ENCODE measurements at regions not wholly inside any gene's neighbourhood (a gene's known extent, or its start where the extent isn't known, plus 50 kb on each side); places are given as distances from the start of the nearest gene placed in this dataset.

- no peak for DNase-seq
- no peaks in the 10 kb centered on the region for H3K27me3 Mint-ChIP-seq (ENCODE audit: low read depth)
These were observed 595.4 kb upstream of the RIOK2 start for GRCh38 chr5:97778451-97778850.

DNA sequence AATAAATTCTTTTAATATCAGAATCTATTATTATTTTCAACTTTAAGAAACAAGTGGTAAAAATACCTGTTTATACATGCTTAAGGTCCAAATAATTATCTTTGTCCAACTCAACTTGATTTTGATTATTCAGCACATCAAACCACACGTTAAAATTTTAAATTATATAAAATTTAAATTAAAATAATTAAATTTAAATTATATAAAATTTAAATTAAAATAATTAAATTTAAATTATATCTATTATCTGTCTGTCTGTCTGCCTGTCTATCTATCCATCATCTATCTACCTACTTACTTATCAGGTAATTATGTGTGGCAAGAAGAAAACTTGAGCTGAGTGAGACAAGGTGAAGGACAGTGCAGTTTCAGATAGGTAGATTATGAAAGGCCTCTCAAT is 605.3 kb upstream of the RIOK2 start:
- CTCF ChIA-PET: no interaction called here
- ATAC-seq (no peak), DNase-seq (no peak)
- Mint-ChIP-seq H3K27ac (no peak overlapping the region), H3K36me3 (ENCODE audit: low read depth) (no peaks in the 10 kb centered on the region), H3K4me1 (ENCODE audit: low read depth) (no peaks in the 10 kb centered on the region), H3K27me3 (ENCODE audit: low read depth) (no peaks in the 10 kb centered on the region), H3K4me3 (no peak overlapping the region), H3K9me3 (ENCODE audit: insufficient read depth) (no peaks in the 10 kb centered on the region)
- POLR2A ChIA-PET: no interaction called here

More at GRCh38 chr5:97778451-97778850, 595.4 kb upstream of the RIOK2 start:
- no peak for ATAC-seq
- ChIA-PET CTCF (no interaction called here), POLR2A (no interaction called here)
- Mint-ChIP-seq H3K4me1 (ENCODE audit: low read depth) (no peaks in the 10 kb centered on the region), H3K4me3 (no peak overlapping the region), H3K9me3 (ENCODE audit: insufficient read depth) (no peaks in the 10 kb centered on the region), H3K36me3 (ENCODE audit: low read depth) (no peaks in the 10 kb centered on the region), H3K27ac (no peak overlapping the region)

DNA sequence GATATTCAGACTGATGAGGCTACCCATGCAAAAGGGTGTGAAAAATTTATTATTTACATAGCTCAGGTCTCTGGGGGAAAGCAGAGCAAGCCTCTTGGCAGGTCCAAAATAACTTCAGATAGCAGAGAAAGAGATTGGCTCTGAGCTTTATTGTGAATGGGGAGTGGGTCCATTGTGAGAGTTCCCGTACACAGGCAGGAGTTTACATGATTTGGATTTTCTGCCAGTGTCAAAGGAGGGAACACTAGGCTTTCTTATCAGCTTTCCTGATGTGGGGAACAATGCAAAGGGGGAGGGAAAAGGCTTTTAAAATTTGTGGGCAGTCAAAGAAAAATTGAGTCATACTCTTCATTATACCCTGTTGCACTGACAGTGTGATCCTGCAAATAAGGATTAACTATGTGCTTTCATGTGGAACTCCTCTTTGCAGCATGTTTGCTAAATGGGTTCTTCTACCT is 615.0 kb upstream of the RIOK2 start:
- Mint-ChIP-seq H3K36me3 (ENCODE audit: low read depth) (no peaks in the 10 kb centered on the region), H3K27me3 (ENCODE audit: low read depth) (no peaks in the 10 kb centered on the region), H3K9me3 (ENCODE audit: insufficient read depth) (peaks cover 9% of the 10 kb centered on the region), H3K4me1 (ENCODE audit: low read depth) (no peaks in the 10 kb centered on the region), H3K4me3 (no peak overlapping the region), H3K27ac (no peak overlapping the region)
- no peak for DNase-seq
- ChIA-PET POLR2A (no interaction called here), CTCF (no interaction called here)
- ATAC-seq: no peak

GRCh38 chr5:97801461-97801860 is 618.4 kb upstream of the RIOK2 start:
- Mint-ChIP-seq H3K36me3 (ENCODE audit: low read depth) (no peaks in the 10 kb centered on the region), H3K9me3 (ENCODE audit: insufficient read depth) (peaks cover 20% of the 10 kb centered on the region), H3K27ac (no peak overlapping the region), H3K4me3 (no peak overlapping the region), H3K27me3 (ENCODE audit: low read depth) (no peaks in the 10 kb centered on the region), H3K4me1 (ENCODE audit: low read depth) (no peaks in the 10 kb centered on the region)
- no peak for ATAC-seq
- DNase-seq: no peak
- ChIA-PET CTCF (no interaction called here), POLR2A (no interaction called here)

GRCh38 chr5:97820138-97820537 is 637.1 kb upstream of the RIOK2 start:
- no peak for ATAC-seq
- no peak overlapping the region for H3K4me3 Mint-ChIP-seq
- H3K27ac Mint-ChIP-seq: no peak overlapping the region
- no peaks in the 10 kb centered on the region for H3K4me1 Mint-ChIP-seq (ENCODE audit: low read depth)
- no peaks in the 10 kb centered on the region for H3K9me3 Mint-ChIP-seq (ENCODE audit: insufficient read depth)
- no peaks in the 10 kb centered on the region for H3K27me3 Mint-ChIP-seq (ENCODE audit: low read depth)
- ChIA-PET POLR2A (no interaction called here), CTCF (no interaction called here)
- no peak for DNase-seq
- no peaks in the 10 kb centered on the region for H3K36me3 Mint-ChIP-seq (ENCODE audit: low read depth)

- no peaks in the 10 kb centered on the region for H3K9me3 Mint-ChIP-seq (ENCODE audit: insufficient read depth)
- CTCF ChIA-PET: no interaction called here
- POLR2A ChIA-PET: no interaction called here
- no peak for ATAC-seq
- no peaks in the 10 kb centered on the region for H3K27me3 Mint-ChIP-seq (ENCODE audit: low read depth)
- DNase-seq: no peak
- no peak overlapping the region for H3K4me3 Mint-ChIP-seq
- H3K27ac Mint-ChIP-seq: no peak overlapping the region
- no peaks in the 10 kb centered on the region for H3K4me1 Mint-ChIP-seq (ENCODE audit: low read depth)
- H3K36me3 Mint-ChIP-seq (ENCODE audit: low read depth): no peaks in the 10 kb centered on the region
These were observed 649.7 kb upstream of the RIOK2 start for GRCh38 chr5:97832645-97833296.

DNA sequence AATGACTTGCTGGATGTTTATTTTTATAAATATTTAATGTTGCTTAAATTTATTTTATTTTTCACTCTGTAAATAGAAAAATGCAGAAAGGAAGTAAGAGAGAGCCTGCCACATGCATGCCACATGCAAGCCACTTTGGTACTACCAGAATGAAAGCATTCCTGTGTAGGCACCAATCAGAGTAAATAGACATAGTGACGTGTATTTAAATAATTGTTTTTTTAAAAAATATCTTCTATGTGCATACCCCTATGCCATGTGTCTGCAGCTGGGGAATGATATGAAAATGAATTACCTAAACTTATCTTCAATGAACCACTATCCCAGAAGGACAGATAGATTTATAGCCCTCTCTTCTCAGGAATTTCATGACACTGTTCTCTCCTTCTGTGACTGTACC is 651.5 kb upstream of the RIOK2 start:
- H3K4me1 Mint-ChIP-seq (ENCODE audit: low read depth): peaks cover 4% of the 10 kb centered on the region
- no peaks in the 10 kb centered on the region for H3K36me3 Mint-ChIP-seq (ENCODE audit: low read depth)
- no peak for DNase-seq
- no peaks in the 10 kb centered on the region for H3K9me3 Mint-ChIP-seq (ENCODE audit: insufficient read depth)
- no peaks in the 10 kb centered on the region for H3K27me3 Mint-ChIP-seq (ENCODE audit: low read depth)
- ChIA-PET POLR2A (no interaction called here), CTCF (no interaction called here)
- H3K27ac Mint-ChIP-seq: no peak overlapping the region
- no peak overlapping the region for H3K4me3 Mint-ChIP-seq
- ATAC-seq: no peak

GRCh38 chr5:97835112-97835511 is 652.1 kb upstream of the RIOK2 start:
- Mint-ChIP-seq H3K36me3 (ENCODE audit: low read depth) (no peaks in the 10 kb centered on the region), H3K9me3 (ENCODE audit: insufficient read depth) (no peaks in the 10 kb centered on the region), H3K27me3 (ENCODE audit: low read depth) (no peaks in the 10 kb centered on the region), H3K27ac (no peak overlapping the region), H3K4me1 (ENCODE audit: low read depth) (peaks cover 4% of the 10 kb centered on the region), H3K4me3 (no peak overlapping the region)
- POLR2A ChIA-PET: no interaction called here
- CTCF ChIA-PET: no interaction called here
- DNase-seq (no peak), ATAC-seq (no peak)

GRCh38 chr5:97836816-97837215 is 653.8 kb upstream of the RIOK2 start:
- DNase-seq: no peak
- ATAC-seq: no peak
- Mint-ChIP-seq H3K9me3 (ENCODE audit: insufficient read depth) (no peaks in the 10 kb centered on the region), H3K4me1 (ENCODE audit: low read depth) (peaks cover 4% of the 10 kb centered on the region), H3K27me3 (ENCODE audit: low read depth) (no peaks in the 10 kb centered on the region), H3K36me3 (ENCODE audit: low read depth) (no peaks in the 10 kb centered on the region), H3K4me3 (no peak overlapping the region), H3K27ac (no peak overlapping the region)
- ChIA-PET CTCF (no interaction called here), POLR2A (no interaction called here)

DNA sequence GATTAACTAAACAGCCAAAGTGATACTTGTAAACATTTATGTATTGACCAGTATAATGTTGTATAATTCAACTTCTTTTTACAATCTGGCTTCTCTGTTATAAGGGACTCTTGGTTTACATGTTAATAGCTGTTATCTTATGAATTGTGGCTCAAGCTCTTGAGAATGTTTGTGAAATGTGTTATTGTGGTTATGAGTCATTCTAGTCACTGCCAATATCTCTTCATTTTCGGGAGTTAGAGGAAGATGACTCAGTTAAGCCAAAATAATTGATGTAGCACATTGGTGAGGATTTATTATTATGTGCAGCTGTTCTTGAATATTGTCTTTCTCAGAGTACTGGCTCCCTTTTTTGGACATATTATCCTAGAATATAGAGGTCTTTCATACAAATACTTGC is 655.2 kb upstream of the RIOK2 start:
- Mint-ChIP-seq H3K9me3 (ENCODE audit: insufficient read depth) (no peaks in the 10 kb centered on the region), H3K4me3 (no peak overlapping the region), H3K27me3 (ENCODE audit: low read depth) (no peaks in the 10 kb centered on the region), H3K4me1 (ENCODE audit: low read depth) (peaks cover 4% of the 10 kb centered on the region), H3K27ac (no peak overlapping the region), H3K36me3 (ENCODE audit: low read depth) (no peaks in the 10 kb centered on the region)
- ATAC-seq: no peak
- DNase-seq: no peak
- ChIA-PET POLR2A (no interaction called here), CTCF (no interaction called here)

GRCh38 chr5:97839341-97840086 is 656.5 kb upstream of the RIOK2 start:
- POLR2A ChIA-PET: no interaction called here
- Mint-ChIP-seq H3K27me3 (ENCODE audit: low read depth) (no peaks in the 10 kb centered on the region), H3K36me3 (ENCODE audit: low read depth) (no peaks in the 10 kb centered on the region), H3K9me3 (ENCODE audit: insufficient read depth) (no peaks in the 10 kb centered on the region), H3K27ac (no peak overlapping the region), H3K4me1 (ENCODE audit: low read depth) (peaks cover 4% of the 10 kb centered on the region), H3K4me3 (no peak overlapping the region)
- DNase-seq (no peak), ATAC-seq (no peak)
- CTCF ChIA-PET: no interaction called here

DNA sequence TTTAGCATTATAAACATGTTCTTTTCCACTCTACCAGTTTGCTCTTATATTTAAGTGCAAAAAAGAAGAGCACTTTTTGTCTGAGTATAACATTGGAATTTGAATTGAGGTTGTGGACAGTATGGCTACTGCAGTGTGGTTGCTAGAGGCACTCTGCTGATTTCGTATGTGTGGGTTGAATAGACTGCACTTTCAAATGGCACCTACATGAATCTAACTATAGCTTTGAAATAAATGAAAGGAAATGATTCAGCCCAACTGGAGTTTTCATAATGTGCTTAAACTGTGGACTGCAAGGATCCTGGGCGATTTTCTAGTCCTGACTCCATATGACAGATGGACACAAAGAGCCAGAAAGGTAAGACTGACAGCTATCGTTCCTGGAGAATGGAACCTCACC is 657.6 kb upstream of the RIOK2 start:
- Mint-ChIP-seq H3K36me3 (ENCODE audit: low read depth) (no peaks in the 10 kb centered on the region), H3K27me3 (ENCODE audit: low read depth) (no peaks in the 10 kb centered on the region), H3K4me3 (no peak overlapping the region), H3K4me1 (ENCODE audit: low read depth) (peaks cover 4% of the 10 kb centered on the region), H3K27ac (no peak overlapping the region), H3K9me3 (ENCODE audit: insufficient read depth) (no peaks in the 10 kb centered on the region)
- no peak for ATAC-seq
- ChIA-PET CTCF (no interaction called here), POLR2A (no interaction called here)
- DNase-seq: no peak

DNA sequence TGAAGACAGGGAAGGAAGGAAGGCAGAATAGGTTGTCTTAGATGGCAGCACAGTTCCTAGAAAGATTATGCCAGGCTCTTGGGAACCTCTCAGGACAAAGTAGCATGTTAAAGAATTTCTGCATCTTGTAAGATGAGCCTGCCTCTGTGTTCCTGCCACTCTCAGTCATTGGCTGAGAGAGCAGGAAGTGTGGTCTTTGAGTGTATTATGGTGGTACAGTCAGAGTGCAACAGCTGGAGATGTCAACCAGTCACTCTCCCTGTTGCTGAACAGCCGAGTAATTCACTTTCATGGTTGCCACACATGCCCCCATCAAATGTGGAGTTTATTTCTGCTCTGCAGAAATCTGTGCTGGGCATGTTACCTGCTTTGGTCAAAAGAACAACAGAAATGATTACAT is 659.6 kb upstream of the RIOK2 start:
- ATAC-seq: no peak
- POLR2A ChIA-PET: no interaction called here
- H3K9me3 Mint-ChIP-seq (ENCODE audit: insufficient read depth): no peaks in the 10 kb centered on the region

More for the DNA sequence above, 659.6 kb upstream of the RIOK2 start:
- Mint-ChIP-seq H3K4me1 (ENCODE audit: low read depth) (peaks cover 4% of the 10 kb centered on the region), H3K27me3 (ENCODE audit: low read depth) (no peaks in the 10 kb centered on the region), H3K4me3 (no peak overlapping the region), H3K36me3 (ENCODE audit: low read depth) (no peaks in the 10 kb centered on the region), H3K27ac (no peak overlapping the region)
- CTCF ChIA-PET: no interaction called here
- no peak for DNase-seq
